Activated naive CD4-positive, alpha-beta T cell treated with anti-CD3 and anti-CD28 coated beads for 36 hours (primary cell): ENCODE measurements at regions not wholly inside any gene's neighbourhood (a gene's known extent, or its start where the extent isn't known, plus 50 kb on each side); places are given as distances from the start of the nearest gene placed in this dataset.
"Not testable (repeated sequence)": the region's sequence is repeated elsewhere in the genome, so short reads cannot be mapped to it uniquely, and the experiment has no call there.

ENCODE experiments used
- CTCF ChIA-PET: fragments of 350-600 bp; sonication (Branson Sonifier 250); formaldehyde crosslinking; loops from one replicate; lab custom pipeline; 2021; ENCODE audit warnings: antibody characterized with exemption; lab: Charles Lee
- DNase-seq: peaks from one replicate; pipeline ENCODE4 v3.0.0-alpha.2; 2020
- H3K27ac Mint-ChIP-seq: one replicate; pipeline ENCODE4 v1.8.0; 2021; ENCODE audit warnings: mild to moderate bottlenecking, mixed read lengths
- H3K27me3 Mint-ChIP-seq: one replicate; pipeline ENCODE4 v1.8.0; 2021; ENCODE audit warnings: low read depth, mixed read lengths
- H3K36me3 Mint-ChIP-seq: one replicate; pipeline ENCODE4 v1.8.0; 2021; ENCODE audit warnings: low read depth, mixed read lengths
- H3K4me1 Mint-ChIP-seq: one replicate; pipeline ENCODE4 v1.8.0; 2021; ENCODE audit warnings: low read depth, mixed read lengths
- H3K4me3 Mint-ChIP-seq: one replicate; pipeline ENCODE4 v1.8.0; 2021; ENCODE audit warnings: mild to moderate bottlenecking, moderate library complexity, mixed read lengths
- H3K9me3 Mint-ChIP-seq: one replicate; pipeline ENCODE4 v1.8.0; 2021; ENCODE audit warnings: mixed read lengths
- intact Hi-C: fragments of 100-400 bp; cut with micrococcal nuclease; formaldehyde crosslinking; loops from one replicate; pipeline ENCODE4 v1.15.1; 2023

GRCh38 chr9:32117291-32117690 is 267.2 kb upstream of the ACO1 start:
- no peaks in the 10 kb centered on the region for H3K36me3 Mint-ChIP-seq
- H3K27ac Mint-ChIP-seq = no peak overlapping the region
- DNase-seq = no peak
- no peaks in the 10 kb centered on the region for H3K9me3 Mint-ChIP-seq
- no peaks in the 10 kb centered on the region for H3K27me3 Mint-ChIP-seq
- H3K4me3 Mint-ChIP-seq = no peak overlapping the region
- CTCF ChIA-PET = no interaction called here
- no peaks in the 10 kb centered on the region for H3K4me1 Mint-ChIP-seq
- intact Hi-C loops = no loop called here

- DNase-seq = no peak
- H3K9me3 Mint-ChIP-seq = peaks cover 1% of the 10 kb centered on the region
- no peak overlapping the region for H3K4me3 Mint-ChIP-seq
- CTCF ChIA-PET = interaction anchor here (1.1 kb wide), 1 partner anchor 60 kb away, joined by 3 read pairs; no protein-coding TSS in a partner anchor
- peaks cover 7% of the 10 kb centered on the region for H3K27me3 Mint-ChIP-seq
- intact Hi-C loops = no loop called here
- no peak overlapping the region for H3K27ac Mint-ChIP-seq
- no peaks in the 10 kb centered on the region for H3K36me3 Mint-ChIP-seq
- H3K4me1 Mint-ChIP-seq = no peaks in the 10 kb centered on the region
These were observed 255.9 kb upstream of the ACO1 start for GRCh38 chr9:32128546-32128945.

- H3K4me1 Mint-ChIP-seq, CTCF ChIA-PET, H3K27ac Mint-ChIP-seq, H3K36me3 Mint-ChIP-seq, H3K4me3 Mint-ChIP-seq, DNase-seq, H3K9me3 Mint-ChIP-seq, intact Hi-C loops, H3K27me3 Mint-ChIP-seq: not testable (repeated sequence)
These were observed 253.7 kb upstream of the ACO1 start for GRCh38 chr9:32130709-32131108.

GRCh38 chr9:32136700-32137339 is 247.6 kb upstream of the ACO1 start:
- CTCF ChIA-PET = no interaction called here
- Mint-ChIP-seq H3K9me3 (no peaks in the 10 kb centered on the region), H3K36me3 (no peaks in the 10 kb centered on the region), H3K27me3 (peaks cover 3% of the 10 kb centered on the region), H3K27ac (no peak overlapping the region), H3K4me1 (no peaks in the 10 kb centered on the region), H3K4me3 (no peak overlapping the region)
- intact Hi-C loops = no loop called here
- no peak for DNase-seq

GRCh38 chr9:32142074-32142473 is 242.4 kb upstream of the ACO1 start:
- no peak for DNase-seq
- H3K27me3 Mint-ChIP-seq = peaks cover 4% of the 10 kb centered on the region
- intact Hi-C loops = no loop called here
- no peak overlapping the region for H3K27ac Mint-ChIP-seq
- CTCF ChIA-PET = no interaction called here
- no peaks in the 10 kb centered on the region for H3K9me3 Mint-ChIP-seq
- no peaks in the 10 kb centered on the region for H3K4me1 Mint-ChIP-seq
- H3K4me3 Mint-ChIP-seq = no peak overlapping the region
- H3K36me3 Mint-ChIP-seq = no peaks in the 10 kb centered on the region

- H3K9me3 Mint-ChIP-seq, CTCF ChIA-PET, H3K27me3 Mint-ChIP-seq, DNase-seq, H3K4me1 Mint-ChIP-seq, H3K4me3 Mint-ChIP-seq, H3K36me3 Mint-ChIP-seq, H3K27ac Mint-ChIP-seq, intact Hi-C loops: not testable (repeated sequence)
These were observed 235.9 kb upstream of the ACO1 start for GRCh38 chr9:32148553-32148952.

- no peaks in the 10 kb centered on the region for H3K36me3 Mint-ChIP-seq
- peaks cover 3% of the 10 kb centered on the region for H3K27me3 Mint-ChIP-seq
- no peak overlapping the region for H3K4me3 Mint-ChIP-seq
- CTCF ChIA-PET = no interaction called here
- H3K9me3 Mint-ChIP-seq = no peaks in the 10 kb centered on the region
- DNase-seq = no peak
- intact Hi-C loops = no loop called here
- H3K27ac Mint-ChIP-seq = no peak overlapping the region
- no peaks in the 10 kb centered on the region for H3K4me1 Mint-ChIP-seq
These were observed 223.2 kb upstream of the ACO1 start for GRCh38 chr9:32161209-32161608.

- Mint-ChIP-seq H3K27ac (no peak overlapping the region), H3K4me3 (no peak overlapping the region), H3K4me1 (no peaks in the 10 kb centered on the region), H3K27me3 (peaks cover 3% of the 10 kb centered on the region), H3K36me3 (no peaks in the 10 kb centered on the region), H3K9me3 (no peaks in the 10 kb centered on the region)
- intact Hi-C loops = no loop called here
- DNase-seq = no peak
- CTCF ChIA-PET = no interaction called here
These were observed 222.7 kb upstream of the ACO1 start for GRCh38 chr9:32161720-32162119.

- H3K27me3 Mint-ChIP-seq, DNase-seq, H3K4me3 Mint-ChIP-seq, H3K36me3 Mint-ChIP-seq, H3K27ac Mint-ChIP-seq, CTCF ChIA-PET, H3K9me3 Mint-ChIP-seq, H3K4me1 Mint-ChIP-seq, intact Hi-C loops: not testable (repeated sequence)
These were observed 218.1 kb upstream of the ACO1 start for GRCh38 chr9:32166316-32166715.

- Mint-ChIP-seq H3K27ac (no peak overlapping the region), H3K4me1 (no peaks in the 10 kb centered on the region), H3K4me3 (no peak overlapping the region), H3K9me3 (no peaks in the 10 kb centered on the region), H3K36me3 (no peaks in the 10 kb centered on the region), H3K27me3 (no peaks in the 10 kb centered on the region)
- intact Hi-C loops = no loop called here
- no peak for DNase-seq
- CTCF ChIA-PET = no interaction called here
These were observed 213.1 kb upstream of the ACO1 start for GRCh38 chr9:32171339-32171738.

- H3K9me3 Mint-ChIP-seq = no peaks in the 10 kb centered on the region
These were observed 212.2 kb upstream of the ACO1 start for GRCh38 chr9:32172256-32172655.

GRCh38 chr9:32177396-32177795 is 207.0 kb upstream of the ACO1 start:
- Mint-ChIP-seq H3K9me3 (no peaks in the 10 kb centered on the region), H3K4me3 (no peak overlapping the region), H3K27me3 (peaks cover 2% of the 10 kb centered on the region), H3K36me3 (no peaks in the 10 kb centered on the region), H3K27ac (no peak overlapping the region), H3K4me1 (no peaks in the 10 kb centered on the region)
- CTCF ChIA-PET = no interaction called here
- intact Hi-C loops = no loop called here
- DNase-seq = no peak

More at GRCh38 chr9:32172256-32172655, 212.2 kb upstream of the ACO1 start:
- Mint-ChIP-seq H3K27me3 (no peaks in the 10 kb centered on the region), H3K4me3 (no peak overlapping the region), H3K4me1 (no peaks in the 10 kb centered on the region), H3K27ac (no peak overlapping the region), H3K36me3 (no peaks in the 10 kb centered on the region)
- intact Hi-C loops = no loop called here
- DNase-seq = no peak
- CTCF ChIA-PET = no interaction called here

GRCh38 chr9:32180597-32180996 is 203.8 kb upstream of the ACO1 start:
- Mint-ChIP-seq H3K27ac (no peak overlapping the region), H3K4me1 (no peaks in the 10 kb centered on the region), H3K9me3 (no peaks in the 10 kb centered on the region), H3K36me3 (no peaks in the 10 kb centered on the region), H3K27me3 (peaks cover 3% of the 10 kb centered on the region), H3K4me3 (no peak overlapping the region)
- no peak for DNase-seq
- CTCF ChIA-PET = no interaction called here
- intact Hi-C loops = no loop called here
